ENCODE measurements at regions not wholly inside any gene's neighbourhood (a gene's known extent, or its start where the extent isn't known, plus 50 kb on each side); places are given as distances from the start of the nearest gene placed in this dataset.

DNA sequence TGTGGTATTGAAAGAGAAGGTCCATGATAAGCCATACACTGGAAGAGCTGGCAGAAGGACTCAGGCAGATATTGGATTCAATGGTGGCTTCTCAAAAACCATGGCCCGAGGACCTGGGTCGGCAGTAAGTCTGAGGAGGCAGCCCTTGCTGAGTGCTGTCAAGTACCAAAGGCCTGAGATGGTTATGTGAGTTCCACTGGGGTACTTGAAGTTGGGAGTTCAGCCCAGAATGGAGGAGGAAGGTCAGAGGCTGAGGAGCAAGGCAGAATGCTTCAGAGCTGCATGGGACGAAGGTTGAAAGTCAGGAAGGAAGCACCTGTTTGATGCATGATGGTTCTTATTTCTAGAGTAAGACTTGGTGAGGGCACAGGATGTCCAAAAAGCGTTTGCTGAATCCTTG lies 194.9 kb downstream of the DIRAS2 start:
- ChIA-PET POLR2A (interaction anchor here (0.5 kb wide), 1 partner anchor 81 kb away, joined by 7 read pairs; no protein-coding TSS in a partner anchor), CTCF (no interaction called here)
- H3K27me3 Mint-ChIP-seq, result peaks cover 17% of the 10 kb centered on the region
- intact Hi-C loops (cut with micrococcal nuclease), result no loop called here
- H3K36me3 Mint-ChIP-seq (ENCODE audit: low read depth), result no peaks in the 10 kb centered on the region
- H3K9me3 Mint-ChIP-seq, result no peaks in the 10 kb centered on the region
- H3K4me1 Mint-ChIP-seq, result no peaks in the 10 kb centered on the region
- DNase-seq (no peak), ATAC-seq (ENCODE audit: low read depth) (no peak)
- H3K27ac Mint-ChIP-seq, result no peak overlapping the region
- no peak overlapping the region for H3K4me3 Mint-ChIP-seq
- TF ChIP-seq, protein P1, sequence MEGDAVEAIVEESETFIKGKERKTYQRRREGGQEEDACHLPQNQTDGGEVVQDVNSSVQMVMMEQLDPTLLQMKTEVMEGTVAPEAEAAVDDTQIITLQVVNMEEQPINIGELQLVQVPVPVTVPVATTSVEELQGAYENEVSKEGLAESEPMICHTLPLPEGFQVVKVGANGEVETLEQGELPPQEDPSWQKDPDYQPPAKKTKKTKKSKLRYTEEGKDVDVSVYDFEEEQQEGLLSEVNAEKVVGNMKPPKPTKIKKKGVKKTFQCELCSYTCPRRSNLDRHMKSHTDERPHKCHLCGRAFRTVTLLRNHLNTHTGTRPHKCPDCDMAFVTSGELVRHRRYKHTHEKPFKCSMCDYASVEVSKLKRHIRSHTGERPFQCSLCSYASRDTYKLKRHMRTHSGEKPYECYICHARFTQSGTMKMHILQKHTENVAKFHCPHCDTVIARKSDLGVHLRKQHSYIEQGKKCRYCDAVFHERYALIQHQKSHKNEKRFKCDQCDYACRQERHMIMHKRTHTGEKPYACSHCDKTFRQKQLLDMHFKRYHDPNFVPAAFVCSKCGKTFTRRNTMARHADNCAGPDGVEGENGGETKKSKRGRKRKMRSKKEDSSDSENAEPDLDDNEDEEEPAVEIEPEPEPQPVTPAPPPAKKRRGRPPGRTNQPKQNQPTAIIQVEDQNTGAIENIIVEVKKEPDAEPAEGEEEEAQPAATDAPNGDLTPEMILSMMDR (IDR thresholded peaks at IDR 0.05), result no peak

DNA sequence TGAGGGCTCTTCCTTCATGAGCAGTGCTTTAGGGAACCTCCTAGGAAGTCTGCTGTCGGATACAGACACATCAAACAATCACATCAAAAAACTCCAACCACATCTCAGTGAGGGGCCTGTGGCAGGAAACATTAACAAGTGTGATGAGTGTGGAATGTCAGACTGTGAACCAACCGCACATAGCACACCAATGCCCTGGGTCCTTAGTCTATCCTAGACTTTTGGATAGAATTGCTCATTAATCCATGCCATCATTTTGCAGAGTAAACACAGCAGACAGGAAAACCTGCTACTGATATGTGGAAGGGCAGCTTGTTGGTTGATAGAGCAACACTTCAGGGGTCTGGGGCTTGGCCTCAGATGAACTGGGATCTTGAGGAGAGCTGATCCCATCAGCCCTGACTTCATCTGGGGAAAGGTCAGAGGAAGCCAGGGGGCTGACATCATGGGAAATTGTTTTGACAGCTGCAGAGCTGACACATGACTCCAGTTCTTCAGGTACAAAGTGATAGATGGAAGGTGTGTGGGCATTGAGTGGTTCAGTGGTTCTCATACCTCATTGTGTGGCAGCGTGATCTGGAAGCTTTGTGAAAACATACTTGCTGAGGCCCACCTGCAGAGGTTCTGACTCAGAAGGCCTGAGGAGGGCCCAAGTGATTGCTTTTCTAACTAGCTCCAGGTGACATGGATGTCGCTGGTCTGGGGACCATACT lies 193.3 kb downstream of the DIRAS2 start:
- ChIA-PET CTCF (no interaction called here), POLR2A (interaction anchor here (0.6 kb wide), 1 partner anchor 55 kb away, joined by 3 read pairs; no protein-coding TSS in a partner anchor)
- peaks cover 4% of the 10 kb centered on the region for H3K9me3 Mint-ChIP-seq
- H3K27ac Mint-ChIP-seq, result no peak overlapping the region
- intact Hi-C loops (cut with micrococcal nuclease), result no loop called here
- TF ChIP-seq, protein P1 (IDR thresholded peaks at IDR 0.05), result no peak
- no peaks in the 10 kb centered on the region for H3K4me1 Mint-ChIP-seq
- DNase-seq (no peak), ATAC-seq (ENCODE audit: low read depth) (no peak)
- H3K36me3 Mint-ChIP-seq (ENCODE audit: low read depth), result no peaks in the 10 kb centered on the region
- H3K27me3 Mint-ChIP-seq, result peaks cover 15% of the 10 kb centered on the region
- no peak overlapping the region for H3K4me3 Mint-ChIP-seq

DNA sequence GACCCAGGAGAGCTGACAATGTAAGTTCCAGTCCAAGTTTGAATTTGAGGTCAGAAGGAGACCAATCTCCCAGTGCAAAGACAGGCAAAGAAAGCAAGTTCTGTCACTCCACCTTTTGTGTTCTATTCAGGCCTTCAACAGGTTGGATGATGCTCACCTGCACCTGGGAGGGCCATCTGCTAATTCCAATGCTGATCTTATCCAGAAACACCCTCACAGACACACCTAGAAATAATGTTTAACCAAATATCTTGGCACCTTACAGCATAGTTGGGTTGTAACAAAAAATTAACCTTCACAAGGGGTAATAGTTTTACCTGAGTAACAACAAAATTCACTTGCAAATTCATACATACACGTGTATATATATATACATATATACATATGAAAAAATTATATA lies 190.8 kb downstream of the DIRAS2 start:
- POLR2A ChIA-PET, result no interaction called here
- Mint-ChIP-seq H3K4me3 (no peak overlapping the region), H3K27me3 (peaks cover 11% of the 10 kb centered on the region)

DNA sequence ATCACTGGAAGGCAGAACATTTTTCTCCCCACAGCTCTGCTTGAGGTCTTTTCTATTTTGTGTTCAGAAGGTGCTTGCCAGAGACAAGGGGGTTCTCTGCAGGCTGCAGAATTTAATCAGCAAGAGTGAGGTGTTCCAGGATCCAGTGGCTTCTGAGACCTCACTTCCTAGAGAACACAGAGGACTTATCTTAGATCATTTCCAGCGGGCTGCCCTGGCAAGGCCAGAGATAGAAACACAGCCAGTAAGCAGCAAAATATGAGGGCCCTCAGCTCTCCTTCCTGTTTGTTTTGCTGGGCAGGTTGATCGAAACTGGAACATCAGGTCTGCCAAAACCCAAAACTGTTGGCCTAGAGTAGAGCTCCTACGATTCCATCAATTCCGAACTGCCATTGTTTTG lies 187.3 kb downstream of the DIRAS2 start:
- ATAC-seq (ENCODE audit: low read depth) (no peak), DNase-seq (no peak)
- peaks cover 4% of the 10 kb centered on the region for H3K9me3 Mint-ChIP-seq
- peaks cover 6% of the 10 kb centered on the region for H3K27me3 Mint-ChIP-seq
- TF ChIP-seq, protein P1 (IDR thresholded peaks at IDR 0.05), result no peak
- ChIA-PET POLR2A (no interaction called here), CTCF (no interaction called here)
- intact Hi-C loops (cut with micrococcal nuclease), result no loop called here
- H3K4me1 Mint-ChIP-seq, result no peaks in the 10 kb centered on the region
- no peak overlapping the region for H3K27ac Mint-ChIP-seq
- no peak overlapping the region for H3K4me3 Mint-ChIP-seq
- no peaks in the 10 kb centered on the region for H3K36me3 Mint-ChIP-seq (ENCODE audit: low read depth)

More for the DNA sequence above, 190.8 kb downstream of the DIRAS2 start:
- CTCF ChIA-PET, result no interaction called here
- ATAC-seq (ENCODE audit: low read depth), result no peak
- no peak for DNase-seq
- TF ChIP-seq, protein P1 (IDR thresholded peaks at IDR 0.05), result no peak
- intact Hi-C loops (cut with micrococcal nuclease), result no loop called here
- H3K36me3 Mint-ChIP-seq (ENCODE audit: low read depth), result no peaks in the 10 kb centered on the region
- H3K9me3 Mint-ChIP-seq, result peaks cover 4% of the 10 kb centered on the region
- no peaks in the 10 kb centered on the region for H3K4me1 Mint-ChIP-seq
- no peak overlapping the region for H3K27ac Mint-ChIP-seq

DNA sequence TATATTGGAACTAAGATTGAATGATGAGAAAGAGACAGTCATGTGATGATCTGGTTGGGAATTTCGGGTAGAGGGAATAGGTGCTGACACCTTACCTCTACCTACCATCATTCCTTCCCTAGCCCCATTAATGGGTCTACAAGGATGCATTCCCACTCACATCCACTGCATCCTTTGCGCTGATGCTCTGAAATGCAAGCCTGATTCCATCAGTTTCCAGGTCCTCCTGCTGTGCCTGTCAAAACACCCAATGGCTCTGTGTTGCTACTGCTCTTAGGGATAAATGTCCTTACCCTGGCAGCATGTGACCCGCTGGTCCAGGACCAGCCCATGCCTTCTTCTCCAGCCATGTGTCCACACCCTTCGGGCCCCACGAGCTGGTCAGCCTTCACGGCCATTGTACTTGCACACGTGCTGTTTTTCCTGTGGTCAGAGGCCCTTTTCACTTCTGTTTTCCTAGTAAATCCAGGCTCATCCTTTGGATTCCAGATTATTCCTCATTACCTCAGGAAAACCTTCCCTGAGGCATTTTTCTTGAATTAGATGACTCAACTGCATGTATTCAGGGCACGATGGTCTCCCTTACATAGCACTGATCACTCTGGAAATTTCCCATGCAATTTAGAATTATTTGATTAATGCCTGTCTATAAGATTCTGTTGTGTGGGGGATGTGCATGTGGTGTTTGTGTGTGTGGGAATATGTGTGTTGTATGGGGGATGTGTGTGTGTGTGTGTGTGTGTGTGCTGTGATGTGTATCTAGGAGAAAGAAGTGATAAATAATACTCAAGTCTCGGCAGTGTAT lies 185.0 kb downstream of the DIRAS2 start:
- ChIA-PET CTCF (no interaction called here), POLR2A (no interaction called here)
- peaks cover 5% of the 10 kb centered on the region for H3K27me3 Mint-ChIP-seq
- no peaks in the 10 kb centered on the region for H3K36me3 Mint-ChIP-seq (ENCODE audit: low read depth)
- no peak for DNase-seq
- intact Hi-C loops (cut with micrococcal nuclease), result no loop called here
- no peak for ATAC-seq (ENCODE audit: low read depth)
- no peak overlapping the region for H3K27ac Mint-ChIP-seq
- peaks cover 4% of the 10 kb centered on the region for H3K9me3 Mint-ChIP-seq
- H3K4me1 Mint-ChIP-seq, result no peaks in the 10 kb centered on the region
- H3K4me3 Mint-ChIP-seq, result no peak overlapping the region
- TF ChIP-seq, protein P1 (IDR thresholded peaks at IDR 0.05), result no peak

All from activated B cell treated with CpG ODN at 0.5 μM for 24 hours (primary cell).